ENCODE measurements at regions not wholly inside any gene's neighbourhood (a gene's known extent, or its start where the extent isn't known, plus 50 kb on each side); places are given as distances from the start of the nearest gene placed in this dataset.

DNA sequence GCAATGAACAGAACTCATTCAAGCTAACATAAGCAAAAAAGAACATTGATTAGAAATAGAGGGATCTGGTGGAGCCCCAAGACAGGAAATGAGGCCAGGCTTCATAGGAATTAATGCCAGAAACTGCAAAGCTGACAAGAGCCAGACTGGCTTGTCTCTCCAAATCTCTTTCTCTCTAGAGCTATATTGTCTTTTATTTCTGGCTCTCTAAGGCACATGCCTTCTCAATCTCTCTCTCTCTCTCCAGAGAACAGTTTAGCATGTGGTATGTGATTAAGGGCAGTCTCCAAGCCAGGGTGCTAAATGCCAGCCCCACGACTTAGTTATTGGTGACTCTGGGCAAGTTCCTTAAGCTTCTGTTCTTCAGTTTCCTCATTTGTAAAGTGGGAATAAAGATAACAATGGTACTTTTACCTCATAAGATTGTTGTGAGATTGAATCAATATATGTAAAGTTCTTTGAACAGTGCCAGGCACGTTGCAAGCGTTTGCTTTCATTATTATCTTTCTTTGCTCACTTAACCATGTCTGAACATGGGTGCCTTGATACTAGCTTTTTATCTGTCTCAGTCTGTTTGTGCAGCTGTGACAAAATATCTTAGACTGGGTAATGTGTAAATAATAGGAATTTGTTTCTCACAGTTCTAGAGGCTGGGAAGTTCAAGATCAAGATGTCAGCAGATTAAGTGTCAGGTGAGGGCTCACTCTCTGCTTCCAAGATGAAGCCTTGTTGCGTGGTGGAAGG lies 123.2 kb downstream of the BDH1 start:
- H3K27me3 ChIP-seq (ENCODE audit: control insufficient read depth, insufficient read depth, low read length), result no peaks in the 10 kb centered on the region
- no peak overlapping the region for H3K4me3 ChIP-seq (ENCODE audit: low read depth, low read length)
- H3K36me3 ChIP-seq (ENCODE audit: control insufficient read depth, insufficient read depth, low read length), result no peaks in the 10 kb centered on the region
- FAIRE-seq, result no peak
- DNase-seq (ENCODE audit: low read depth), result no peak
- TF ChIP-seq CTCF (IDR thresholded peaks at IDR 0.05; ENCODE audit: insufficient read depth, low read length, severe bottlenecking), result no peak

GRCh38 chr3:197431346-197431910 lies 124.3 kb downstream of the BDH1 start:
- FAIRE-seq, result no peak
- Histone ChIP-seq H3K4me3 (ENCODE audit: low read depth, low read length) (no peak overlapping the region), H3K36me3 (ENCODE audit: control insufficient read depth, insufficient read depth, low read length) (no peaks in the 10 kb centered on the region), H3K27me3 (ENCODE audit: control insufficient read depth, insufficient read depth, low read length) (no peaks in the 10 kb centered on the region)
- DNase-seq (ENCODE audit: low read depth), result no peak
- no peak for TF ChIP-seq CTCF (IDR thresholded peaks at IDR 0.05; ENCODE audit: insufficient read depth, low read length, severe bottlenecking)

- FAIRE-seq, result no peak
Measured at GRCh38 chr3:197430934-197431333, 124.8 kb downstream of the BDH1 start.

DNA sequence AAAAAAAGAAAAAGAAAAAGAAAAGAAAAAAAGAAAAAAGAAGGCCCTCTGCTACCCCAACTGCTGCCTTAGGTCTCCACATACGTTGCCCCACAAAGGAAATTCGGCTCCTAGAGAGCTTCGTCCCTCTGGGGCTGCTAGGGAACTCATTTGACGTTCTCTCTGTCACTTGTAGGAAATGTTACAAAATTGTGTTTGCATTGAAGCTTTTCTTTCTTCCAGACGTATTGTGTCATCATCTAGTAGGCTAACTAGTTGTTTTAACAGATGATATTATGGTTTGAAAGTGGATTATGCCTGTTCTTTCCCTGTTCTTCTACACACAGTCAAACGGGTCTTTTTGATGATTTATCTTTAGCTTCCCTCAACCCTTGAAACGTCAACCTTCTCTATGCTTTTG lies 125.3 kb downstream of the BDH1 start:
- no peak for DNase-seq (ENCODE audit: low read depth)
- no peak for FAIRE-seq
- Histone ChIP-seq H3K36me3 (ENCODE audit: control insufficient read depth, insufficient read depth, low read length) (no peaks in the 10 kb centered on the region), H3K4me3 (ENCODE audit: low read depth, low read length) (no peak overlapping the region), H3K27me3 (ENCODE audit: control insufficient read depth, insufficient read depth, low read length) (no peaks in the 10 kb centered on the region)
- TF ChIP-seq CTCF (IDR thresholded peaks at IDR 0.05; ENCODE audit: insufficient read depth, low read length, severe bottlenecking), result no peak

More at GRCh38 chr3:197430934-197431333, 124.8 kb downstream of the BDH1 start:
- Histone ChIP-seq H3K27me3 (ENCODE audit: control insufficient read depth, insufficient read depth, low read length) (no peaks in the 10 kb centered on the region), H3K4me3 (ENCODE audit: low read depth, low read length) (no peak overlapping the region), H3K36me3 (ENCODE audit: control insufficient read depth, insufficient read depth, low read length) (no peaks in the 10 kb centered on the region)
- TF ChIP-seq CTCF (IDR thresholded peaks at IDR 0.05; ENCODE audit: insufficient read depth, low read length, severe bottlenecking), result no peak
- DNase-seq (ENCODE audit: low read depth), result peak; percentile 9

- DNase-seq (ENCODE audit: low read depth) (no peak), FAIRE-seq (no peak)
Measured at GRCh38 chr3:197428952-197429351, 126.8 kb downstream of the BDH1 start.

More at GRCh38 chr3:197428952-197429351, 126.8 kb downstream of the BDH1 start:
- no peak for TF ChIP-seq CTCF (IDR thresholded peaks at IDR 0.05; ENCODE audit: insufficient read depth, low read length, severe bottlenecking)
- Histone ChIP-seq H3K27me3 (ENCODE audit: control insufficient read depth, insufficient read depth, low read length) (no peaks in the 10 kb centered on the region), H3K36me3 (ENCODE audit: control insufficient read depth, insufficient read depth, low read length) (no peaks in the 10 kb centered on the region), H3K4me3 (ENCODE audit: low read depth, low read length) (no peak overlapping the region)

Measured in bronchial epithelial cell (primary cell).